Activated CD4-positive, alpha-beta T cell treated with anti-CD3 and anti-CD28 coated beads, Interleukin-2, amount 10 ng/mL, durations not matched to agents 7 days and 5 days (primary cell): ENCODE measurements at regions not wholly inside any gene's neighbourhood (a gene's known extent, or its start where the extent isn't known, plus 50 kb on each side); places are given as distances from the start of the nearest gene placed in this dataset.

Experiments used
- CTCF ChIA-PET: fragments of 350-600 bp; sonication (Branson Sonifier 250); formaldehyde crosslinking; loops from one replicate; lab custom pipeline; 2021; ENCODE audit warnings: antibody characterized with exemption; lab: Charles Lee
- POLR2A ChIA-PET: fragments of 350-600 bp; sonication (Branson Sonifier 250); formaldehyde crosslinking; loops from one replicate; lab custom pipeline; 2021; ENCODE audit warnings: antibody characterized with exemption; lab: Charles Lee
- DNase-seq: peaks from one replicate; pipeline ENCODE4 v3.0.0-alpha.2; 2020
- H3K27ac Mint-ChIP-seq: one replicate; pipeline ENCODE4 v1.8.0; 2021; ENCODE audit warnings: mild to moderate bottlenecking, moderate library complexity, mixed read lengths
- H3K27me3 Mint-ChIP-seq: one replicate; pipeline ENCODE4 v1.8.0; 2021; ENCODE audit warnings: mixed read lengths
- H3K36me3 Mint-ChIP-seq: one replicate; pipeline ENCODE4 v1.8.0; 2021; ENCODE audit warnings: low read depth, mixed read lengths
- H3K4me1 Mint-ChIP-seq: one replicate; pipeline ENCODE4 v1.8.0; 2021; ENCODE audit warnings: mixed read lengths
- H3K4me3 Mint-ChIP-seq: one replicate; pipeline ENCODE4 v1.8.0; 2021; ENCODE audit warnings: mild to moderate bottlenecking, moderate library complexity, mixed read lengths
- H3K9me3 Mint-ChIP-seq: one replicate; pipeline ENCODE4 v1.8.0; 2021; ENCODE audit warnings: mixed read lengths

GRCh38 chr4:38189445-38189844 is 229.2 kb downstream of the PTTG2 start:
- Mint-ChIP-seq H3K4me3 (no peak overlapping the region), H3K4me1 (peaks cover 2% of the 10 kb centered on the region), H3K36me3 (no peaks in the 10 kb centered on the region), H3K27me3 (peaks cover 17% of the 10 kb centered on the region), H3K9me3 (no peaks in the 10 kb centered on the region), H3K27ac (no peak overlapping the region)
- DNase-seq, result no peak
- ChIA-PET CTCF (no interaction called here), POLR2A (no interaction called here)

- H3K27me3 Mint-ChIP-seq, result peaks cover 19% of the 10 kb centered on the region
- H3K36me3 Mint-ChIP-seq, result no peaks in the 10 kb centered on the region
- no peaks in the 10 kb centered on the region for H3K9me3 Mint-ChIP-seq
- no peak for DNase-seq
- H3K4me3 Mint-ChIP-seq, result no peak overlapping the region
- no peak overlapping the region for H3K27ac Mint-ChIP-seq
- ChIA-PET CTCF (no interaction called here), POLR2A (no interaction called here)
- H3K4me1 Mint-ChIP-seq, result no peaks in the 10 kb centered on the region
Measured at GRCh38 chr4:38190717-38191178, 230.6 kb downstream of the PTTG2 start.

GRCh38 chr4:38192516-38192915 is 232.3 kb downstream of the PTTG2 start:
- Mint-ChIP-seq H3K4me3 (no peak overlapping the region), H3K27me3 (peaks cover 19% of the 10 kb centered on the region), H3K27ac (no peak overlapping the region), H3K9me3 (no peaks in the 10 kb centered on the region), H3K4me1 (no peaks in the 10 kb centered on the region), H3K36me3 (no peaks in the 10 kb centered on the region)
- POLR2A ChIA-PET, result no interaction called here
- no peak for DNase-seq
- CTCF ChIA-PET, result no interaction called here

GRCh38 chr4:38193236-38193863 is 233.2 kb downstream of the PTTG2 start:
- H3K9me3 Mint-ChIP-seq, result no peaks in the 10 kb centered on the region
- ChIA-PET POLR2A (no interaction called here), CTCF (no interaction called here)
- H3K36me3 Mint-ChIP-seq, result no peaks in the 10 kb centered on the region
- no peak overlapping the region for H3K27ac Mint-ChIP-seq
- no peak for DNase-seq
- no peaks in the 10 kb centered on the region for H3K4me1 Mint-ChIP-seq
- H3K27me3 Mint-ChIP-seq, result peaks cover 19% of the 10 kb centered on the region
- H3K4me3 Mint-ChIP-seq, result no peak overlapping the region

- Mint-ChIP-seq H3K36me3 (no peaks in the 10 kb centered on the region), H3K9me3 (no peaks in the 10 kb centered on the region), H3K4me3 (no peak overlapping the region), H3K27ac (no peak overlapping the region), H3K4me1 (no peaks in the 10 kb centered on the region), H3K27me3 (peaks cover 19% of the 10 kb centered on the region)
- ChIA-PET POLR2A (no interaction called here), CTCF (no interaction called here)
- no peak for DNase-seq
Measured at GRCh38 chr4:38194047-38194602, 233.9 kb downstream of the PTTG2 start.

- H3K27ac Mint-ChIP-seq, result no peak overlapping the region
- ChIA-PET POLR2A (no interaction called here), CTCF (interaction anchor here (0.9 to 1.1 kb wide), 2 partner anchors 14 to 502 kb away, joined by 3 to 4 read pairs; no protein-coding TSS in a partner anchor)
- peaks cover 16% of the 10 kb centered on the region for H3K27me3 Mint-ChIP-seq
- no peak overlapping the region for H3K4me3 Mint-ChIP-seq
- H3K4me1 Mint-ChIP-seq, result no peaks in the 10 kb centered on the region
- no peak for DNase-seq
- H3K36me3 Mint-ChIP-seq, result no peaks in the 10 kb centered on the region
- no peaks in the 10 kb centered on the region for H3K9me3 Mint-ChIP-seq
Measured at GRCh38 chr4:38195486-38195885, 235.3 kb downstream of the PTTG2 start.

- H3K4me1 Mint-ChIP-seq, result no peaks in the 10 kb centered on the region
- no peaks in the 10 kb centered on the region for H3K36me3 Mint-ChIP-seq
- ChIA-PET CTCF (interaction anchor here (0.9 to 1.1 kb wide), 2 partner anchors 14 to 501 kb away, joined by 3 to 4 read pairs; no protein-coding TSS in a partner anchor), POLR2A (no interaction called here)
- no peaks in the 10 kb centered on the region for H3K9me3 Mint-ChIP-seq
- no peak overlapping the region for H3K4me3 Mint-ChIP-seq
- peaks cover 16% of the 10 kb centered on the region for H3K27me3 Mint-ChIP-seq
- no peak overlapping the region for H3K27ac Mint-ChIP-seq
- no peak for DNase-seq
Measured at GRCh38 chr4:38195911-38196310, 235.7 kb downstream of the PTTG2 start.

- Mint-ChIP-seq H3K4me3 (no peak overlapping the region), H3K4me1 (no peaks in the 10 kb centered on the region), H3K27ac (no peak overlapping the region), H3K9me3 (peaks cover 6% of the 10 kb centered on the region), H3K36me3 (no peaks in the 10 kb centered on the region), H3K27me3 (no peaks in the 10 kb centered on the region)
- POLR2A ChIA-PET, result no interaction called here
- CTCF ChIA-PET, result interaction anchor here (0.6 to 1.1 kb wide), 4 partner anchors 10 to 252 kb away, joined by 3 to 5 read pairs (median 4); no protein-coding TSS in a partner anchor
- no peak for DNase-seq
Measured at GRCh38 chr4:38202242-38202641, 242.0 kb downstream of the PTTG2 start.

GRCh38 chr4:38203609-38204008 is 243.4 kb downstream of the PTTG2 start:
- CTCF ChIA-PET, result no interaction called here
- H3K27ac Mint-ChIP-seq, result no peak overlapping the region
- no peak overlapping the region for H3K4me3 Mint-ChIP-seq
- no peaks in the 10 kb centered on the region for H3K36me3 Mint-ChIP-seq
- no peaks in the 10 kb centered on the region for H3K4me1 Mint-ChIP-seq
- H3K27me3 Mint-ChIP-seq, result no peaks in the 10 kb centered on the region
- POLR2A ChIA-PET, result no interaction called here
- peaks cover 8% of the 10 kb centered on the region for H3K9me3 Mint-ChIP-seq
- DNase-seq, result no peak

GRCh38 chr4:38204339-38205035 is 244.3 kb downstream of the PTTG2 start:
- CTCF ChIA-PET, result no interaction called here
- Mint-ChIP-seq H3K27ac (no peak overlapping the region), H3K9me3 (peaks cover 8% of the 10 kb centered on the region), H3K27me3 (no peaks in the 10 kb centered on the region), H3K4me1 (no peaks in the 10 kb centered on the region), H3K4me3 (no peak overlapping the region), H3K36me3 (no peaks in the 10 kb centered on the region)
- no peak for DNase-seq
- POLR2A ChIA-PET, result no interaction called here

GRCh38 chr4:38205261-38205660 is 245.1 kb downstream of the PTTG2 start:
- POLR2A ChIA-PET, result no interaction called here
- DNase-seq, result no peak
- H3K4me1 Mint-ChIP-seq, result no peaks in the 10 kb centered on the region

GRCh38 chr4:38207110-38207457 is 246.9 kb downstream of the PTTG2 start:
- ChIA-PET CTCF (no interaction called here), POLR2A (no interaction called here)
- DNase-seq, result no peak
- Mint-ChIP-seq H3K27ac (no peak overlapping the region), H3K4me3 (no peak overlapping the region), H3K4me1 (no peaks in the 10 kb centered on the region), H3K9me3 (peaks cover 8% of the 10 kb centered on the region), H3K36me3 (no peaks in the 10 kb centered on the region), H3K27me3 (no peaks in the 10 kb centered on the region)

More at GRCh38 chr4:38205261-38205660, 245.1 kb downstream of the PTTG2 start:
- Mint-ChIP-seq H3K9me3 (peaks cover 8% of the 10 kb centered on the region), H3K4me3 (no peak overlapping the region), H3K27me3 (no peaks in the 10 kb centered on the region), H3K27ac (no peak overlapping the region), H3K36me3 (no peaks in the 10 kb centered on the region)
- CTCF ChIA-PET, result no interaction called here

GRCh38 chr4:38209654-38210053 is 249.5 kb downstream of the PTTG2 start:
- DNase-seq, result no peak
- Mint-ChIP-seq H3K9me3 (peaks cover 8% of the 10 kb centered on the region), H3K36me3 (peaks cover under 1% of the 10 kb centered on the region), H3K27me3 (no peaks in the 10 kb centered on the region), H3K4me3 (no peak overlapping the region), H3K27ac (no peak overlapping the region), H3K4me1 (no peaks in the 10 kb centered on the region)
- ChIA-PET CTCF (interaction anchor here (1.5 kb wide), 1 partner anchor 14 kb away, joined by 4 read pairs; no protein-coding TSS in a partner anchor), POLR2A (no interaction called here)
